K562 (cell line): ENCODE measurements at regions not wholly inside any gene's neighbourhood (a gene's known extent, or its start where the extent isn't known, plus 50 kb on each side); places are given as distances from the start of the nearest gene placed in this dataset.

Source experiments
- CHD7 ChIP-seq: fragments of 200-600 bp; sonication (generic); IDR thresholded peaks from one replicate; pipeline ENCODE4 v1.6.1; 2012; ENCODE audit warnings: mild to moderate bottlenecking, low read depth, low read length, inconsistent platforms
- HNRNPL ChIP-seq: fragments of 200-400 bp; formaldehyde crosslinking; IDR thresholded peaks from 2 replicates; pipeline ENCODE4 v1.6.1; 2017; ENCODE audit warnings: low read depth, mild to moderate bottlenecking, low read length
- RB1 ChIP-seq: fragments of 450-650 bp; IDR thresholded peaks from 2 replicates; pipeline ENCODE4 v1.6.1; 2017; ENCODE audit warnings: low read depth, mild to moderate bottlenecking

- TF ChIP-seq CHD7, result no peak
- no peak for TF ChIP-seq HNRNPL
- no peak for TF ChIP-seq RB1
Observed at GRCh38 chr1:37258068-37258467, 216.3 kb upstream of the ZC3H12A start (continued).
